Stimulated activated naive CD8-positive, alpha-beta T cell treated with anti-CD3 and anti-CD28 coated beads, Interleukin-15, Interleukin-2, amounts not matched to agents 100 ng/mL and 50 ng/mL, for 24 hours (primary cell): ENCODE measurements at regions not wholly inside any gene's neighbourhood (a gene's known extent, or its start where the extent isn't known, plus 50 kb on each side); places are given as distances from the start of the nearest gene placed in this dataset.
"Not testable (repeated sequence)": the region's sequence is repeated elsewhere in the genome, so short reads cannot be mapped to it uniquely, and the experiment has no call there.

Experiments used
- H3K27ac Mint-ChIP-seq: one replicate; pipeline ENCODE4 v1.8.0; 2021; ENCODE audit warnings: mild to moderate bottlenecking, mixed read lengths
- H3K27me3 Mint-ChIP-seq: one replicate; pipeline ENCODE4 v1.8.0; 2021; ENCODE audit warnings: mixed read lengths
- H3K36me3 Mint-ChIP-seq: one replicate; pipeline ENCODE4 v1.8.0; 2021; ENCODE audit warnings: low read depth, mixed read lengths
- H3K4me1 Mint-ChIP-seq: one replicate; pipeline ENCODE4 v1.8.0; 2021; ENCODE audit warnings: low read depth, mixed read lengths
- H3K4me3 Mint-ChIP-seq: one replicate; pipeline ENCODE4 v1.8.0; 2021; ENCODE audit warnings: mild to moderate bottlenecking, mixed read lengths
- H3K9me3 Mint-ChIP-seq: one replicate; pipeline ENCODE4 v1.8.0; 2021; ENCODE audit warnings: mixed read lengths

GRCh38 chr6:120395330-120395729 is 939.0 kb downstream of the TBC1D32 start:
- no peaks in the 10 kb centered on the region for H3K27me3 Mint-ChIP-seq
- no peak overlapping the region for H3K4me3 Mint-ChIP-seq
- H3K4me1 Mint-ChIP-seq, result no peaks in the 10 kb centered on the region
- no peaks in the 10 kb centered on the region for H3K36me3 Mint-ChIP-seq
- H3K9me3 Mint-ChIP-seq, result peaks cover 8% of the 10 kb centered on the region
- no peak overlapping the region for H3K27ac Mint-ChIP-seq

- Mint-ChIP-seq H3K27me3 (no peaks in the 10 kb centered on the region), H3K4me3 (no peak overlapping the region), H3K27ac (no peak overlapping the region), H3K36me3 (no peaks in the 10 kb centered on the region), H3K4me1 (no peaks in the 10 kb centered on the region), H3K9me3 (peaks cover 8% of the 10 kb centered on the region)
Observed at GRCh38 chr6:120392941-120393340, 941.3 kb downstream of the TBC1D32 start.

GRCh38 chr6:120384671-120385070 is 949.6 kb downstream of the TBC1D32 start:
- Mint-ChIP-seq H3K27ac (no peak overlapping the region), H3K4me1 (no peaks in the 10 kb centered on the region)

DNA sequence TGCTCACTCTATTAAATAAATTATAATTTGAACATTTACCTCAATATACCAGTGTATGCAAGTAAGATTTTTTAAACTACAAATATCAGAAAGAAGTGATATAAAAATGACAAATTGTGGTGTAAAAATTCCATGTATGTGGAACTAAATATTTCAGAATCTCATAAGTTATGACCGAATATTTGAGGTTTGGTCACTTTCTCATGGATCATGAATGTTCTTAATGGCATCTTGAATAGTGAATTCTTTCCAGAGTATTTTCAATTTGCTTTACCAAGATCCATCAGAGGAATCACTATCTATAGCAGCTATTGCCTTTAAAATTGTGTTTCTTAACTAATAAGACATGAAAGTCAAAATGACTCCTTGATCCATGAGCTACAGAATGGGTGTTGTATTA is 950.6 kb downstream of the TBC1D32 start:
- Mint-ChIP-seq H3K4me1 (no peaks in the 10 kb centered on the region), H3K27me3 (no peaks in the 10 kb centered on the region), H3K9me3 (no peaks in the 10 kb centered on the region), H3K4me3 (no peak overlapping the region), H3K27ac (no peak overlapping the region), H3K36me3 (no peaks in the 10 kb centered on the region)

More at GRCh38 chr6:120384671-120385070, 949.6 kb downstream of the TBC1D32 start:
- no peaks in the 10 kb centered on the region for H3K27me3 Mint-ChIP-seq
- H3K36me3 Mint-ChIP-seq, result no peaks in the 10 kb centered on the region
- no peak overlapping the region for H3K4me3 Mint-ChIP-seq
- no peaks in the 10 kb centered on the region for H3K9me3 Mint-ChIP-seq

- Mint-ChIP-seq H3K36me3 (no peaks in the 10 kb centered on the region), H3K4me1 (no peaks in the 10 kb centered on the region), H3K27ac (no peak overlapping the region), H3K27me3 (no peaks in the 10 kb centered on the region), H3K9me3 (no peaks in the 10 kb centered on the region), H3K4me3 (no peak overlapping the region)
Observed at GRCh38 chr6:120378582-120379220, 955.6 kb downstream of the TBC1D32 start.

GRCh38 chr6:120373185-120373584 is 961.1 kb downstream of the TBC1D32 start:
- H3K4me3 Mint-ChIP-seq, result no peak overlapping the region
- no peaks in the 10 kb centered on the region for H3K36me3 Mint-ChIP-seq
- no peaks in the 10 kb centered on the region for H3K9me3 Mint-ChIP-seq
- no peaks in the 10 kb centered on the region for H3K27me3 Mint-ChIP-seq
- H3K4me1 Mint-ChIP-seq, result no peaks in the 10 kb centered on the region
- H3K27ac Mint-ChIP-seq, result no peak overlapping the region

GRCh38 chr6:120363429-120363828 is 970.9 kb downstream of the TBC1D32 start:
- no peak overlapping the region for H3K4me3 Mint-ChIP-seq
- peaks cover 14% of the 10 kb centered on the region for H3K9me3 Mint-ChIP-seq
- H3K27me3 Mint-ChIP-seq, result no peaks in the 10 kb centered on the region
- H3K36me3 Mint-ChIP-seq, result no peaks in the 10 kb centered on the region
- no peaks in the 10 kb centered on the region for H3K4me1 Mint-ChIP-seq
- no peak overlapping the region for H3K27ac Mint-ChIP-seq

GRCh38 chr6:120358535-120358934 is 975.7 kb downstream of the TBC1D32 start:
- not testable (repeated sequence) for H3K36me3 Mint-ChIP-seq, H3K4me1 Mint-ChIP-seq, H3K27me3 Mint-ChIP-seq, H3K4me3 Mint-ChIP-seq, H3K27ac Mint-ChIP-seq
- H3K9me3 Mint-ChIP-seq, result peaks cover 20% of the 10 kb centered on the region

DNA sequence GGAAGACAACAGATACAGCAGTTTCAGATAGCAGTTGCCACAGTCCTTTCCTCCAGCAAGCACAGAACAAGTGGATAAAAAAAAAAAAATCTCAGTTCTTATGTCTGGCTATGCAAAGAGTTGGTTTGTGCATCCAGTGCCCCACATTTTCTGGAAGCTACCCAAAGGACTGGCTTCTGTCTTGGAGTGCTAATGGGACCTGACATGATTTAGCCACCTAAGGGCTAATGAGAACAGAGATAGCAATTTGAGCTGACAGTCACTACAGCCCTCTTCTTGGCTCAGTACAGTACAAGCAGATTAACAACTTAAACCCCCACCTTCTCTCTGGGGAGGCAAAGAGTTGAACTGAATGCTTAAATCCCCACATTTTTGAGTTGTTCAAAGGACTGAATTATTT is 976.8 kb downstream of the TBC1D32 start:
- no peak overlapping the region for H3K4me3 Mint-ChIP-seq
- H3K27me3 Mint-ChIP-seq, result no peaks in the 10 kb centered on the region
- H3K4me1 Mint-ChIP-seq, result no peaks in the 10 kb centered on the region
- H3K9me3 Mint-ChIP-seq, result peaks cover 19% of the 10 kb centered on the region
- H3K36me3 Mint-ChIP-seq, result no peaks in the 10 kb centered on the region
- H3K27ac Mint-ChIP-seq, result no peak overlapping the region

- no peak overlapping the region for H3K4me3 Mint-ChIP-seq
- H3K9me3 Mint-ChIP-seq, result peaks cover 16% of the 10 kb centered on the region
- H3K36me3 Mint-ChIP-seq, result no peaks in the 10 kb centered on the region
- no peak overlapping the region for H3K27ac Mint-ChIP-seq
- no peaks in the 10 kb centered on the region for H3K4me1 Mint-ChIP-seq
- H3K27me3 Mint-ChIP-seq, result no peaks in the 10 kb centered on the region
Observed at GRCh38 chr6:120355822-120356221, 978.5 kb downstream of the TBC1D32 start.

DNA sequence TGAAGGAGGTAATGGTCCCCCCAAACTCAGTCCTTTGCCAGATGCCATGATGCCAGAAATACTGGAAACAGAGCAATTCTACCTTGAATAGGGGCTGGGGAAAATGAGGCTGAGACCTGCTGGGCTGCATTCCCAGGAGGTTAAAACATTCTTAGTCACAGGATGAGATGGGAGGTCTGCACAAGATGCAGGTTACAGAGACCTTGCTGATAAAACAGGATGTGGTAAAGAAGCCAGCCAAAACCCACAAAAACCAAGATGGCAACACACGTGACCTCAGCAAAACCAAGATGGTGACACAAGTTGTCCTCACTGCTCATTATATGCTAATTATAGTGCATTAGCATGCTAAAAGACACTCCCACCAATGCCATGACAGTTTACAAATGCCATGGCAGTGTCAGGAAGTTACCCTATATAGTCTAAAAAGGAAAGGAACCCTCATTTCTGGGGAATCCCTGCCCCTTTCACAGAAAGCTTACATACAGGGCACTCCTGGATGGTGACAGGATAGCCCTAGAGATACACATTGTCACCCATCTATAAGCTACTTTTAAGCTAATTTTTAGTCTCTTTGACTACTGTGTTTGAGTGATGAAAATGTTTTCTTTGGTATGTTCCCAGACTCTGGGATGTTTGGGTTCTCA is 979.7 kb downstream of the TBC1D32 start:
- no peak overlapping the region for H3K27ac Mint-ChIP-seq

GRCh38 chr6:120352491-120352890 is 981.8 kb downstream of the TBC1D32 start:
- Mint-ChIP-seq H3K36me3 (no peaks in the 10 kb centered on the region), H3K4me3 (no peak overlapping the region), H3K4me1 (no peaks in the 10 kb centered on the region), H3K27ac (no peak overlapping the region), H3K27me3 (no peaks in the 10 kb centered on the region), H3K9me3 (no peaks in the 10 kb centered on the region)

More for the DNA sequence above, 979.7 kb downstream of the TBC1D32 start:
- Mint-ChIP-seq H3K27me3 (no peaks in the 10 kb centered on the region), H3K4me1 (no peaks in the 10 kb centered on the region), H3K4me3 (no peak overlapping the region), H3K36me3 (no peaks in the 10 kb centered on the region), H3K9me3 (peaks cover 12% of the 10 kb centered on the region)

DNA sequence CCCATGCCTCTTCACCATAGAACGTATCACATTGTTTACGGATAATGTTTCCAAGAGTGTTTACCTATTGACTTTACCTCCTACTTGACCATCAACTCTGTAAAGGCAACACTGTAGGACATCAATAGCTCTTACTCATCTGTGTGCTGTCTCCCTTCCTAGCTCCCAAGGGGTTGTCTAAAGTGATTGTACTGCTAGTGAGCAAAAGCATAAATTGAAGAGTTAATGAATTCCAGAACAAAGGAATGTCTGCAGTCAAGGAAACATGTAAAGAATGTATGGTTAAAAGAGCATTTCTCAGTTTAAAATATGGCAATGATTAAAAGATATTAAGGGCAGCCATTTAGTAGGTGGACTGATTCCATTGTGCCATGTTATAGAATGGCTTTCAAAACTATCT is 985.4 kb downstream of the TBC1D32 start:
- Mint-ChIP-seq H3K4me1 (no peaks in the 10 kb centered on the region), H3K27me3 (no peaks in the 10 kb centered on the region), H3K9me3 (no peaks in the 10 kb centered on the region), H3K27ac (no peak overlapping the region), H3K4me3 (no peak overlapping the region), H3K36me3 (no peaks in the 10 kb centered on the region)

- Mint-ChIP-seq H3K9me3 (peaks cover 6% of the 10 kb centered on the region), H3K27me3 (no peaks in the 10 kb centered on the region)
Observed at GRCh38 chr6:120328521-120328920, 979.0 kb upstream of the MAN1A1 start.

DNA sequence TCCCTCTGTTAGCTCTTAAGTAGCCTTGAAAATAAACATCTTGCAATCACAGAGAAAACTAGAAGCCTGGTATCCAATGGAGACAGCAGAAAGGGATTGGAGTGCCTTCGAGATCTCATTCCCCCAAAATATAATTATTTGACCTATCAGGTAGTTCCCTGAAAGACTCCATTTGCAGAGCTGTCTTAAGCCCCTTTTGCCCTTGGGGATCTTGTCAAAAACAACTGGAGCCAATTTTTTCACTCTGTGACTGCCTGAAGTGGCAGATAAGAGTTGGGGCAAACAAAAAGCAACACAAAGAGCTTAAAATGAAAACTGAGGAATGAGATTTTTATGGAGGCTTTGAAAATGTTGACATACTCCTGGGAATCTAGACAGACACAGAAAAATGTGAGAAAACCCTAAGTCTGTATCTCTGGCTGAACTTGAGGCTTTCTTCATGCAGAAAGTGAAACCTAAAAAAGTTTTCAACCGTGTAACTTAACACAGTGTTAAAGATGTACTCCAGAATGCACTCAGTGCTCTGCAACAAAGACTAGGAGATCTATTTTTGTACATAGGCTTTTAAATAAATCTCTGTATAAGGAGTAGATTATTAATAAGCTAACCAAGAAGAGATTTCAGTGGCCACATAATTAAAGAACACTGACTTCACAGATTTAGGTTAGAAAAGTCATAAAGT is 971.1 kb upstream of the MAN1A1 start:
- Mint-ChIP-seq H3K27ac (no peak overlapping the region), H3K9me3 (peaks cover 21% of the 10 kb centered on the region), H3K4me1 (no peaks in the 10 kb centered on the region), H3K27me3 (no peaks in the 10 kb centered on the region), H3K4me3 (no peak overlapping the region), H3K36me3 (no peaks in the 10 kb centered on the region)

More at GRCh38 chr6:120328521-120328920, 979.0 kb upstream of the MAN1A1 start:
- H3K27ac Mint-ChIP-seq, result no peak overlapping the region
- H3K4me1 Mint-ChIP-seq, result no peaks in the 10 kb centered on the region
- no peak overlapping the region for H3K4me3 Mint-ChIP-seq
- H3K36me3 Mint-ChIP-seq, result no peaks in the 10 kb centered on the region
